Suppressor macrophage (primary cell): ENCODE measurements at regions not wholly inside any gene's neighbourhood (a gene's known extent, or its start where the extent isn't known, plus 50 kb on each side); places are given as distances from the start of the nearest gene placed in this dataset.

Source experiments
- DNase-seq, 4 experiments: peaks; one replicate each; pipeline ENCODE4 v3.0.0-alpha.2; 2020 to 2022

GRCh38 chr3:25007974-25008658 is 419.9 kb upstream of the RARB start:
- no peak for DNase-seq

- no peak for DNase-seq
These were observed 418.4 kb upstream of the RARB start for GRCh38 chr3:25009665-25010064.

GRCh38 chr3:25015599-25015998 is 412.5 kb upstream of the RARB start:
- DNase-seq: no peak

- DNase-seq: no peak
These were observed 409.2 kb upstream of the RARB start for GRCh38 chr3:25018909-25019308.

GRCh38 chr3:25019506-25019905 is 408.6 kb upstream of the RARB start:
- no peak for DNase-seq

GRCh38 chr3:25021816-25022215 is 406.2 kb upstream of the RARB start:
- DNase-seq: no peak

GRCh38 chr3:25023876-25024275 is 404.2 kb upstream of the RARB start:
- no peak for DNase-seq

GRCh38 chr3:25025236-25025635 is 402.8 kb upstream of the RARB start:
- DNase-seq: no peak

GRCh38 chr3:25027650-25028049 is 400.4 kb upstream of the RARB start:
- no peak for DNase-seq

- DNase-seq: no peak
These were observed 398.2 kb upstream of the RARB start for GRCh38 chr3:25029820-25030219.

GRCh38 chr3:25032344-25032743 is 395.7 kb upstream of the RARB start:
- no peak for DNase-seq

GRCh38 chr3:25033407-25034029 is 394.5 kb upstream of the RARB start:
- peak; percentile 37 to 59 (median 48) for DNase-seq

GRCh38 chr3:25035526-25035925 is 392.5 kb upstream of the RARB start:
- no peak for DNase-seq

- DNase-seq: no peak
These were observed 391.4 kb upstream of the RARB start for GRCh38 chr3:25036633-25037032.

- DNase-seq: no peak
These were observed 391.0 kb upstream of the RARB start for GRCh38 chr3:25037049-25037547.

- DNase-seq: no peak
These were observed 389.8 kb upstream of the RARB start for GRCh38 chr3:25038271-25038670.

GRCh38 chr3:25038922-25039321 is 389.1 kb upstream of the RARB start:
- DNase-seq: no peak

- no peak for DNase-seq
These were observed 387.3 kb upstream of the RARB start for GRCh38 chr3:25040748-25041147.

- no peak for DNase-seq
These were observed 386.0 kb upstream of the RARB start for GRCh38 chr3:25041871-25042584.

- no peak for DNase-seq
These were observed 384.9 kb upstream of the RARB start for GRCh38 chr3:25043177-25043576.

GRCh38 chr3:25043749-25044148 is 384.3 kb upstream of the RARB start:
- DNase-seq: no peak

- DNase-seq: no peak
These were observed 383.0 kb upstream of the RARB start for GRCh38 chr3:25044762-25045710.
